OCI-LY1 (cell line): ENCODE measurements at regions not wholly inside any gene's neighbourhood (a gene's known extent, or its start where the extent isn't known, plus 50 kb on each side); places are given as distances from the start of the nearest gene placed in this dataset.

Experiments
- CTCF ChIP-seq: fragments of 200-600 bp; sonication (generic), shearing (Covaris generic); IDR thresholded peaks from 2 replicates; pipeline ENCODE4 v1.5.1; 2017; ENCODE audit warnings: mild to moderate bottlenecking, antibody characterized with exemption, low read length, moderate library complexity, mixed read lengths
- EZH2 ChIP-seq: fragments of 200-600 bp; sonication (generic), shearing (Covaris generic); IDR thresholded peaks from 2 replicates; pipeline ENCODE4 v1.8.0; 2017; ENCODE audit warnings: borderline replicate concordance, mixed run types, mild to moderate bottlenecking, antibody characterized with exemption, low read length, moderate library complexity, mixed read lengths

DNA sequence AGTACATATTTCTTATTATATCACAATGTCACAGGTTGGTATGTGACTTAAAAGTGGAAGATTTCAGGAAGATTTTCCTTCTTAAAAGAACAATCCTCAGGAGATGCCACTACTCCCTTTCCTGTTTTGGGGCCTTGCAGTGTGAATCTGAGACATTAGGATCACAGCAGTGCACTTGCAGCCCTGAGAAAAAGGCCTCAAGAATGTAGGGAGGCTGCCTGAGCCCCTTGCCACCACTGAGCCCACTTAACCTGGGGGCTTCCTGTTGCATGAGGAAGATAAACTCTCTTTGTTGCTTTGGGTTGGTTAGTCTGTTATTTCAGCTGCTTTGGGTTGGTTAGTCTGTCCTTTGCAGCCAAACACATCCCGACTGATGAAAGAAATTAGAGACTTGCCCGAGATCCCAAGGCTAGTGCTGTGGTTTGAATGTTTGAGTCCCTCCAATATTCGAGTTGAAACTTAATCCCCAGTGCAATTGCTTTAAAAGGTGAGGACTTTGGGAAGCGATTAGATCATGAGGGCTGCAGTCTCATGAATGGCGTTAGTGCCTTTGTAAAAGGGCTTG, 151.3 kb upstream of the SP4 start:
- TF ChIP-seq CTCF (no peak), EZH2 (no peak)
